GM12865 (cell line): ENCODE measurements at regions not wholly inside any gene's neighbourhood (a gene's known extent, or its start where the extent isn't known, plus 50 kb on each side); places are given as distances from the start of the nearest gene placed in this dataset.

Source experiments
- DNase-seq: peaks from one replicate; pipeline ENCODE4 v3.0.0; 2010; ENCODE audit warnings: low read depth
- H3K4me3 ChIP-seq: 2 replicates; pipeline ENCODE4 v1.5.1; 2011; ENCODE audit warnings: mild to moderate bottlenecking, low read depth, low read length, control low read depth
- TF ChIP-seq, protein P1 (sequence below): IDR thresholded peaks from 2 replicates; pipeline ENCODE4 v1.5.1; 2011; ENCODE audit warnings: low read length, control low read depth, low read depth, inconsistent platforms; ENCODE audit not compliant: insufficient read depth; ENCODE audit errors: missing control alignments

DNA sequence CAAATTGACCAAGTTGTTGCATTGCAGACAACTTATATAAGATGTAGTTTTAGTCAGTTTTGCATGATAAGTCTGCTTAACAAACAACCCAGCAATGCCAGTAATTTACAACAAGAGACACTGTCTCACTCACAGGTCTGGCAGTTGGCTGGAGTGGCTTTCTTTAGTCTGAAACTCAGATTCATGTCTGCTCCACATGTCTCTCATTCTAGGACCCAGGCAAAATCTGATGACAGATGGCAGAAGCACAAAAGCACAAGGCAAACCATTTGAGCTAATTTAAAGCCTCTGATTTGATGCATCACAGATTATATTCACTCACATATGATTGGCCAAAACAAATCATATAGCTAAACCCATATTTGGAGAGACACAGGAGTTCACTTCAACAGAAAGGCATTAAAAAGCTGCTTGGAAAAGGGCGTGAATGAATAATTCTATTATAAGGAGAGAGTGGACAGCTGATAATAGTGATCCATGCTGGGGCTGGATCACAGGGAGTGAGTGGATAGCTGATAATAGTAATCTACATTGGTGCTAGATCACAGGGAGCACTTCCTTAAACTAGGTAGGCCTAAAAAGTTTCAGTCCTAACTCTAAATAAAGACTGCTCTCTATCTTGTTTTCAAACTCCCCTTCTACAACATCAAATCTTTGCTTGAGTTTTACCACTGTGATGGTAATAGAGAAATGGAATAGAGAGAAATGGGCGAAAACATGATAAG is 593.2 kb upstream of the ZNF804A start:
- no peak overlapping the region for H3K4me3 ChIP-seq
- DNase-seq = peak; percentile 34
- TF ChIP-seq, protein P1, sequence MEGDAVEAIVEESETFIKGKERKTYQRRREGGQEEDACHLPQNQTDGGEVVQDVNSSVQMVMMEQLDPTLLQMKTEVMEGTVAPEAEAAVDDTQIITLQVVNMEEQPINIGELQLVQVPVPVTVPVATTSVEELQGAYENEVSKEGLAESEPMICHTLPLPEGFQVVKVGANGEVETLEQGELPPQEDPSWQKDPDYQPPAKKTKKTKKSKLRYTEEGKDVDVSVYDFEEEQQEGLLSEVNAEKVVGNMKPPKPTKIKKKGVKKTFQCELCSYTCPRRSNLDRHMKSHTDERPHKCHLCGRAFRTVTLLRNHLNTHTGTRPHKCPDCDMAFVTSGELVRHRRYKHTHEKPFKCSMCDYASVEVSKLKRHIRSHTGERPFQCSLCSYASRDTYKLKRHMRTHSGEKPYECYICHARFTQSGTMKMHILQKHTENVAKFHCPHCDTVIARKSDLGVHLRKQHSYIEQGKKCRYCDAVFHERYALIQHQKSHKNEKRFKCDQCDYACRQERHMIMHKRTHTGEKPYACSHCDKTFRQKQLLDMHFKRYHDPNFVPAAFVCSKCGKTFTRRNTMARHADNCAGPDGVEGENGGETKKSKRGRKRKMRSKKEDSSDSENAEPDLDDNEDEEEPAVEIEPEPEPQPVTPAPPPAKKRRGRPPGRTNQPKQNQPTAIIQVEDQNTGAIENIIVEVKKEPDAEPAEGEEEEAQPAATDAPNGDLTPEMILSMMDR = no peak

GRCh38 chr2:184006998-184007397 is 591.3 kb upstream of the ZNF804A start:
- DNase-seq = no peak
- TF ChIP-seq, protein P1 = no peak
- H3K4me3 ChIP-seq = no peak overlapping the region

- no peak for DNase-seq
- TF ChIP-seq, protein P1 = no peak
- no peak overlapping the region for H3K4me3 ChIP-seq
Measured at GRCh38 chr2:184026961-184027360, 571.4 kb upstream of the ZNF804A start.

- H3K4me3 ChIP-seq = no peak overlapping the region
- no peak for DNase-seq
- TF ChIP-seq, protein P1 = no peak
Measured at GRCh38 chr2:184030245-184030644, 568.1 kb upstream of the ZNF804A start.

GRCh38 chr2:184030989-184031388 is 567.3 kb upstream of the ZNF804A start:
- DNase-seq = peak; percentile 6
- TF ChIP-seq, protein P1 = no peak
- no peak overlapping the region for H3K4me3 ChIP-seq

DNA sequence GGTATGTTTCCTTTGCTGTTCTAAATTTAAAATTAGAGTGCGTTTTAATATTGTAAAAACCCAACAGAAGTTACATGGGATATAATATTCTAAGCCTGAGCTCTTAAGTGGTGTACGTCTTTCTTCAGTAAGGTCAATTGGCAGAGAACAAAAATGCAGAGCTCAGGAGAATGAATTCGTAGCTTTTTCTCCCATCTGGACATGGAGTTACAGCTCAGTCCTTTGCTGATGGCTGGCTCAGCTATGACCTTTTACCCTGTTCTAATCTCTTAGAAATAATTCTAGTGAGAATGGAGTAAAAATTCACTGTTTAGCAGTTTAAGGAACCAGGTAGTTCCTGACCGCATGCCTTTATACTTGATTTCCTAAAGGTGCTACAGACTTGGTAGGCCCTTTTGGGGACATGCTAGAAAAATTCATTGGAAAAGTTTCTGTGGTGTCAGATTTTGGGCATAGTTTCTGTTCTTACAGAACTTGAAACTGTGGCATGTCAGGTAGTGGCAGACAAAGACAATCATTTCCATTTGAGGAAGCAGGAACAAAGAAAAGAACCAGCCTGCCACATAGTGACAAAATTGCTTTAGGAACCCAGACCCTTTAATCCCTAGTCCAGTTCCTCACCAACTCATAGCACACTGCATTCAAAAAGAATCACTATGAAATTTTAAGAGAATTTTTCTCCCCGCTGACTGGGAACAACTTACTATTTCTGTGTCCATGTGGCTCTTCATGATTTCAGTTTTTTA is 566.8 kb upstream of the ZNF804A start:
- no peak overlapping the region for H3K4me3 ChIP-seq
- TF ChIP-seq, protein P1 = no peak
- peak; percentile 11 for DNase-seq
